H9 (cell line): ENCODE measurements at regions not wholly inside any gene's neighbourhood (a gene's known extent, or its start where the extent isn't known, plus 50 kb on each side); places are given as distances from the start of the nearest gene placed in this dataset.

Experiments used
- DNase-seq: peaks from one replicate; pipeline ENCODE4 v3.0.0-alpha.2; 2017
- H2AFZ ChIP-seq: one replicate; pipeline ENCODE4 v1.6.1; 2013; ENCODE audit warnings: mild to moderate bottlenecking, low read length, control low read depth, moderate library complexity
- H2AK5ac ChIP-seq: 2 replicates; pipeline ENCODE4 v1.6.1; 2013; ENCODE audit warnings: low read length, control low read depth, mixed read lengths; ENCODE audit not compliant: insufficient read length
- H2BK120ac ChIP-seq: one replicate; pipeline ENCODE4 v1.6.1; 2013; ENCODE audit warnings: low read depth, mild to moderate bottlenecking, low read length, control low read depth, inconsistent platforms; ENCODE audit not compliant: poor library complexity, severe bottlenecking
- H2BK12ac ChIP-seq: 2 replicates; pipeline ENCODE4 v1.6.1; 2013; ENCODE audit warnings: low read length, control low read depth, mixed read lengths, low read depth; ENCODE audit not compliant: insufficient read length
- H2BK15ac ChIP-seq: 2 replicates; pipeline ENCODE4 v1.6.1; 2013; ENCODE audit warnings: low read depth, low read length, control low read depth
- H2BK20ac ChIP-seq: one replicate; pipeline ENCODE4 v1.6.1; 2013; ENCODE audit warnings: low read depth, mild to moderate bottlenecking, low read length, control low read depth, inconsistent platforms; ENCODE audit not compliant: poor library complexity, severe bottlenecking
- H2BK5ac ChIP-seq: 2 replicates; pipeline ENCODE4 v1.6.1; 2013; ENCODE audit warnings: low read length, control low read depth, mixed read lengths; ENCODE audit not compliant: insufficient read length
- H3K14ac ChIP-seq: 2 replicates; pipeline ENCODE4 v1.6.1; 2013; ENCODE audit warnings: low read length, control low read depth; ENCODE audit not compliant: insufficient read depth
- H3K18ac ChIP-seq: 2 replicates; pipeline ENCODE4 v1.6.1; 2013; ENCODE audit warnings: low read depth, mild to moderate bottlenecking, mixed read lengths, low read length, control low read depth; ENCODE audit not compliant: insufficient read length
- H3K23ac ChIP-seq: 2 replicates; pipeline ENCODE4 v1.6.1; 2013; ENCODE audit warnings: low read length, control low read depth, mixed read lengths, low read depth; ENCODE audit not compliant: insufficient read length
- H3K23me2 ChIP-seq: 2 replicates; pipeline ENCODE4 v1.6.1; 2013; ENCODE audit warnings: low read depth, mild to moderate bottlenecking, mixed read lengths, low read length, control low read depth; ENCODE audit not compliant: insufficient read length, poor library complexity, severe bottlenecking
- H3K27ac ChIP-seq: 2 replicates; pipeline ENCODE4 v1.5.1; 2013; ENCODE audit warnings: low read length, control low read depth, mixed read lengths, low read depth; ENCODE audit not compliant: insufficient read length
- H3K27me3 ChIP-seq: 2 replicates; pipeline ENCODE4 v1.6.1; 2013; ENCODE audit warnings: low read length, control low read depth, inconsistent platforms; ENCODE audit not compliant: insufficient read depth
- H3K4ac ChIP-seq: 2 replicates; pipeline ENCODE4 v1.6.1; 2013; ENCODE audit warnings: low read depth, mild to moderate bottlenecking, control low read depth, inconsistent platforms, low read length, moderate library complexity
- H3K4me1 ChIP-seq: 2 replicates; pipeline ENCODE4 v1.6.1; 2013; ENCODE audit warnings: low read length, control low read depth, inconsistent platforms; ENCODE audit not compliant: insufficient read depth
- H3K4me2 ChIP-seq: 2 replicates; pipeline ENCODE4 v1.6.1; 2013; ENCODE audit warnings: low read length, control low read depth, mixed read lengths; ENCODE audit not compliant: insufficient read length, insufficient read depth
- H3K56ac ChIP-seq: 2 replicates; pipeline ENCODE4 v1.6.1; 2013; ENCODE audit warnings: low read depth, mild to moderate bottlenecking, mixed read lengths, low read length, control low read depth; ENCODE audit not compliant: insufficient read length
- H3K79me1 ChIP-seq: 2 replicates; pipeline ENCODE4 v1.6.1; 2013; ENCODE audit warnings: low read depth, mild to moderate bottlenecking, moderate library complexity, low read length, control low read depth, inconsistent platforms; ENCODE audit not compliant: insufficient read depth, poor library complexity, severe bottlenecking
- H3K79me2 ChIP-seq: 2 replicates; pipeline ENCODE4 v1.6.1; 2013; ENCODE audit warnings: low read length, control low read depth, inconsistent platforms; ENCODE audit not compliant: insufficient read depth
- H3K9ac ChIP-seq: 2 replicates; pipeline ENCODE4 v1.6.1; 2013; ENCODE audit warnings: low read length, control low read depth, mixed read lengths; ENCODE audit not compliant: insufficient read length; ENCODE audit errors: extremely low read depth
- H3K9me3 ChIP-seq: one replicate; pipeline ENCODE4 v1.6.1; 2013; ENCODE audit warnings: low read depth, low read length, inconsistent platforms; ENCODE audit not compliant: control insufficient read depth
- H3T11ph ChIP-seq: one replicate; pipeline ENCODE4 v1.6.1; 2013; ENCODE audit warnings: mild to moderate bottlenecking, low read length, control low read depth, inconsistent platforms
- H4K20me1 ChIP-seq: one replicate; pipeline ENCODE4 v1.6.1; 2013; ENCODE audit not compliant: control insufficient read depth, insufficient read length, insufficient read depth
- H4K5ac ChIP-seq: 2 replicates; pipeline ENCODE4 v1.6.1; 2013; ENCODE audit warnings: low read depth, mild to moderate bottlenecking, mixed read lengths, low read length, control low read depth; ENCODE audit not compliant: insufficient read length
- H4K8ac ChIP-seq: replicated peaks from 2 replicates; pipeline ENCODE4 v1.6.1; 2013; ENCODE audit warnings: low read length, control low read depth, mixed read lengths, low read depth; ENCODE audit not compliant: insufficient read length
- H4K91ac ChIP-seq: 2 replicates; pipeline ENCODE4 v1.6.1; 2013; ENCODE audit warnings: low read depth, mild to moderate bottlenecking, moderate library complexity, mixed read lengths, low read length, control low read depth; ENCODE audit not compliant: insufficient read length
- H3K27ac Mint-ChIP-seq, 3 experiments: 2 replicates in 2 of 3; 3 replicates in 1 of 3; pipeline ENCODE4 v1.8.0; 2020 to 2021; ENCODE audit warnings: mixed read lengths in 3 of 3, mild to moderate bottlenecking in 1 of 3, moderate library complexity in 1 of 3
- H3K27me3 Mint-ChIP-seq: 2 replicates; pipeline ENCODE4 v1.8.0; 2021; ENCODE audit warnings: low read depth, mild to moderate bottlenecking, moderate library complexity, mixed read lengths
- H3K36me3 Mint-ChIP-seq, 3 experiments: 2 replicates in 2 of 3; 3 replicates in 1 of 3; pipeline ENCODE4 v1.8.0; 2020 to 2021; ENCODE audit warnings: low read depth in 3 of 3, mixed read lengths in 3 of 3; ENCODE audit not compliant: insufficient read depth in 1 of 3
- H3K4me1 Mint-ChIP-seq, 2 experiments: 2 replicates each; pipeline ENCODE4 v1.8.0; 2020; ENCODE audit warnings: mixed read lengths in 2 of 2
- H3K4me3 Mint-ChIP-seq, 2 experiments: 2 replicates in 1 of 2; 3 replicates in 1 of 2; pipeline ENCODE4 v1.8.0; 2020 to 2021; ENCODE audit warnings: mild to moderate bottlenecking in 2 of 2, mixed read lengths in 2 of 2, moderate library complexity in 1 of 2
- H3K9me3 Mint-ChIP-seq, 2 experiments: 2 replicates in 1 of 2; 3 replicates in 1 of 2; pipeline ENCODE4 v1.8.0; 2020; ENCODE audit warnings: mild to moderate bottlenecking in 2 of 2, mixed read lengths in 2 of 2, moderate library complexity in 1 of 2
- WGBS: extraction: QIAGEN DNeasy Blood & Tissue Kit; methylation state at CpG from one replicate; pipeline ENCODE4 v1.1.7; 2013; ENCODE audit warnings: missing lambda C conversion rate, low lambda C conversion rate, mixed read lengths; ENCODE audit not compliant: insufficient read length; ENCODE audit errors: extremely low coverage; 5-methylcytosine and 5-hydroxymethylcytosine counted together
- TF ChIP-seq, protein P1 (sequence below): fragments of 200-600 bp; sonication (generic); conservative IDR thresholded peaks from 3 replicates; pipeline ENCODE4 v1.8.0; 2021; ENCODE audit warnings: antibody characterized with exemption, mild to moderate bottlenecking

DNA sequence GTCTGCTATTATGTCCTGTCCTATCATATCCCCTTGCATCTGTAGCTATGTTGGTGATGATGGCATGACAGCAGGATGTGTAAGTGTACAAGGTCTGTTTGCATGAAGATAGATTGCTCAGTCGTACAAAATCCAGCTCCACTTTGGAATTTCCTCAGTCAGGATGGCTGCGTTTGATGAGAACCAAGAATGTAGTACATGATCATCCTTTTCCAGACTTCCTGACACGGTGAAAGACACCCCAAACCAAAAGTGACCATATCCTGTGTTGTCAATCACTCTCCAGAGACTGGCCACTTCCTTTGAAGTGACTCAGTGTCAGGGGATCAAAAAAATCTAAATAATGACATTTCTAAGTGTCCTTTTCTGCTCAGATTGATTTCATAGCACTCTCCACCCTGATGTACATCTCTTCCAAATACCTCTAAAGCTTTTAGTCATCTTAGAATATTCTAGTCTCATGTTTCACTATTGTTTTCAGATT is 213.4 kb downstream of the PLK2 start:
- H3K9ac ChIP-seq, result no peak overlapping the region
- H2BK15ac ChIP-seq, result no peak overlapping the region
- DNase-seq, result no peak
- Mint-ChIP-seq H3K4me3 (no peak overlapping the region), H3K36me3 (no peaks in the 10 kb centered on the region), H3K27ac (no peak overlapping the region), H3K27me3 (no peaks in the 10 kb centered on the region), H3K9me3 (no peaks in the 10 kb centered on the region; a peak in 1 of 5 replicates), H3K4me1 (peaks cover 3 to 5% of the 10 kb centered on the region in 2 experiments; a peak in 2 of 4 replicates)
- no peak overlapping the region for H2AK5ac ChIP-seq
- no peak overlapping the region for H2BK20ac ChIP-seq
- no peak overlapping the region for H3K27ac ChIP-seq
- H3K79me1 ChIP-seq, result no peaks in the 10 kb centered on the region
- H2AFZ ChIP-seq, result no peak overlapping the region
- H4K5ac ChIP-seq, result no peak overlapping the region
- no peaks in the 10 kb centered on the region; the same call in 1 of the 2 replicates for H3K4me1 ChIP-seq
- no peak overlapping the region for H3K18ac ChIP-seq
- H4K20me1 ChIP-seq, result no peaks in the 10 kb centered on the region
- no CpG with 5 or more reads among the region's 3 CpGs for WGBS
- H3K56ac ChIP-seq, result no peak overlapping the region
- no peaks in the 10 kb centered on the region for H3K79me2 ChIP-seq
- H4K91ac ChIP-seq, result no peak overlapping the region
- H3K4me2 ChIP-seq, result no peak overlapping the region
- H2BK120ac ChIP-seq, result no peak overlapping the region
- no peak overlapping the region for H4K8ac ChIP-seq
- H2BK12ac ChIP-seq, result no peak overlapping the region
- TF ChIP-seq, protein P1, sequence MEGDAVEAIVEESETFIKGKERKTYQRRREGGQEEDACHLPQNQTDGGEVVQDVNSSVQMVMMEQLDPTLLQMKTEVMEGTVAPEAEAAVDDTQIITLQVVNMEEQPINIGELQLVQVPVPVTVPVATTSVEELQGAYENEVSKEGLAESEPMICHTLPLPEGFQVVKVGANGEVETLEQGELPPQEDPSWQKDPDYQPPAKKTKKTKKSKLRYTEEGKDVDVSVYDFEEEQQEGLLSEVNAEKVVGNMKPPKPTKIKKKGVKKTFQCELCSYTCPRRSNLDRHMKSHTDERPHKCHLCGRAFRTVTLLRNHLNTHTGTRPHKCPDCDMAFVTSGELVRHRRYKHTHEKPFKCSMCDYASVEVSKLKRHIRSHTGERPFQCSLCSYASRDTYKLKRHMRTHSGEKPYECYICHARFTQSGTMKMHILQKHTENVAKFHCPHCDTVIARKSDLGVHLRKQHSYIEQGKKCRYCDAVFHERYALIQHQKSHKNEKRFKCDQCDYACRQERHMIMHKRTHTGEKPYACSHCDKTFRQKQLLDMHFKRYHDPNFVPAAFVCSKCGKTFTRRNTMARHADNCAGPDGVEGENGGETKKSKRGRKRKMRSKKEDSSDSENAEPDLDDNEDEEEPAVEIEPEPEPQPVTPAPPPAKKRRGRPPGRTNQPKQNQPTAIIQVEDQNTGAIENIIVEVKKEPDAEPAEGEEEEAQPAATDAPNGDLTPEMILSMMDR, result no peak
- H3K23ac ChIP-seq, result no peak overlapping the region
- H2BK5ac ChIP-seq, result no peak overlapping the region
- H3K9me3 ChIP-seq, result no peaks in the 10 kb centered on the region
- no peaks in the 10 kb centered on the region for H3K23me2 ChIP-seq
- H3K4ac ChIP-seq, result no peak overlapping the region
- H3K27me3 ChIP-seq, result no peaks in the 10 kb centered on the region
- no peak overlapping the region for H3T11ph ChIP-seq
- H3K14ac ChIP-seq, result no peak overlapping the region
